GM12874 (cell line): ENCODE measurements at regions not wholly inside any gene's neighbourhood (a gene's known extent, or its start where the extent isn't known, plus 50 kb on each side); places are given as distances from the start of the nearest gene placed in this dataset.

Experiments
- CTCF ChIP-seq: IDR thresholded peaks from 2 replicates; pipeline ENCODE4 v1.5.1; 2011; ENCODE audit warnings: low read depth, mild to moderate bottlenecking, control low read depth, low read length, moderate library complexity; ENCODE audit not compliant: insufficient read depth

- TF ChIP-seq CTCF, result no peak
Observed at GRCh38 chr11:96863520-96863919, 473.7 kb downstream of the JRKL start.

GRCh38 chr11:96865020-96865419 is 475.2 kb downstream of the JRKL start:
- no peak for TF ChIP-seq CTCF

GRCh38 chr11:96869207-96869606 is 479.4 kb downstream of the JRKL start:
- TF ChIP-seq CTCF, result no peak

DNA sequence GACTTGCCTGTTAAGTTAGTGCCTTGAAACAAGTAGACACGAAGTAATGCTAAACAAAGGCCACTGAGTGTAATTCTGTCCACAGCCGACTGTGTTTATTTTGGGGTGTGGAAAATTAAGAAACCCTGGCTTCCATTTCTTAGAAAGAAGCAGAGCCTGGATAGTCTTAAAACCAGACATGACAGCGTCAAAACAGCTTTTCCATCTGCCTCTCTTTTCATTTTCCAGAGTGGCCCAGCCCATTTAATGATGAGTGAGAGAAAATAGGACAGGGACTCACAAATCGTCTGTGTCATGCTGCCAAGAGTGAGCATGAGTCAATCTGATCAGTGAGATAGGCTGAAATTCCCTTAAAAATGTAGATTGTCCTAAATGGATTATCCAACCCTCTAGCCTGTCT is 485.9 kb downstream of the JRKL start:
- no peak for TF ChIP-seq CTCF

GRCh38 chr11:96878299-96879051 is 488.7 kb downstream of the JRKL start:
- TF ChIP-seq CTCF, result no peak

GRCh38 chr11:96885405-96885804 is 495.6 kb downstream of the JRKL start:
- TF ChIP-seq CTCF, result no peak

- TF ChIP-seq CTCF, result no peak
Observed at GRCh38 chr11:96885912-96886311, 496.1 kb downstream of the JRKL start.
